KG1 (cell line): ENCODE measurements at regions not wholly inside any gene's neighbourhood (a gene's known extent, or its start where the extent isn't known, plus 50 kb on each side); places are given as distances from the start of the nearest gene placed in this dataset.
A peak's percentile ranks its signal among the peaks of the same experiment; 100 is the strongest.
"Not testable (repeated sequence)": the region's sequence is repeated elsewhere in the genome, so short reads cannot be mapped to it uniquely, and the experiment has no call there.

Experiments
- DNase-seq: peaks from one replicate; lab custom pipeline; 2025; lab: John Stamatoyannopoulos, UW

GRCh38 chr1:185681034-185681633 is 53.1 kb upstream of the HMCN1 start:
- no peak for DNase-seq

- no peak for DNase-seq
Observed at GRCh38 chr1:185680453-185680852, 53.7 kb upstream of the HMCN1 start.

GRCh38 chr1:185679220-185679619 is 55.0 kb upstream of the HMCN1 start:
- no peak for DNase-seq

- DNase-seq, result no peak
Observed at GRCh38 chr1:185676969-185677368, 57.2 kb upstream of the HMCN1 start.

GRCh38 chr1:185674201-185674600 is 60.0 kb upstream of the HMCN1 start:
- DNase-seq, result no peak

GRCh38 chr1:185672719-185673360 is 61.4 kb upstream of the HMCN1 start:
- DNase-seq, result no peak

- DNase-seq, result peak; percentile 16
Observed at GRCh38 chr1:185670187-185670627, 64.0 kb upstream of the HMCN1 start.

- DNase-seq, result no peak
Observed at GRCh38 chr1:185668013-185668412, 66.2 kb upstream of the HMCN1 start.

GRCh38 chr1:185666582-185666981 is 67.6 kb upstream of the HMCN1 start:
- no peak for DNase-seq

- DNase-seq, result no peak
Observed at GRCh38 chr1:185663771-185664296, 70.4 kb upstream of the HMCN1 start.

GRCh38 chr1:185663332-185663731 is 70.9 kb upstream of the HMCN1 start:
- DNase-seq, result no peak

GRCh38 chr1:185661971-185662370 is 72.2 kb upstream of the HMCN1 start:
- DNase-seq, result no peak

- no peak for DNase-seq
Observed at GRCh38 chr1:185656663-185657062, 77.5 kb upstream of the HMCN1 start.

- DNase-seq, result no peak
Observed at GRCh38 chr1:185654952-185655314, 79.3 kb upstream of the HMCN1 start.

GRCh38 chr1:185654199-185654951 is 79.8 kb upstream of the HMCN1 start:
- no peak for DNase-seq

- no peak for DNase-seq
Observed at GRCh38 chr1:185653615-185654014, 80.6 kb upstream of the HMCN1 start.

GRCh38 chr1:185652348-185652747 is 81.8 kb upstream of the HMCN1 start:
- DNase-seq, result no peak

GRCh38 chr1:185650602-185651230 is 83.5 kb upstream of the HMCN1 start:
- no peak for DNase-seq

- no peak for DNase-seq
Observed at GRCh38 chr1:185648858-185649589, 85.2 kb upstream of the HMCN1 start.

- not testable (repeated sequence) for DNase-seq
Observed at GRCh38 chr1:185647597-185648267, 86.5 kb upstream of the HMCN1 start.

GRCh38 chr1:185646202-185646683 is 87.9 kb upstream of the HMCN1 start:
- no peak for DNase-seq
